ENCODE measurements at regions not wholly inside any gene's neighbourhood (a gene's known extent, or its start where the extent isn't known, plus 50 kb on each side); places are given as distances from the start of the nearest gene placed in this dataset.
A peak's percentile ranks its signal among the peaks of the same experiment; 100 is the strongest.

GRCh38 chr13:70932511-70932910, 824.3 kb upstream of the KLHL1 start:
- Histone ChIP-seq H3K36me3 (no peaks in the 10 kb centered on the region), H3K4me3 (no peak overlapping the region), H3K27me3 (no peaks in the 10 kb centered on the region), H3K4me1 (no peaks in the 10 kb centered on the region), H3K9me3 (replicated peaks) (no peaks in the 10 kb centered on the region), H3K27ac (no peak overlapping the region)
- no peak for DNase-seq

DNA sequence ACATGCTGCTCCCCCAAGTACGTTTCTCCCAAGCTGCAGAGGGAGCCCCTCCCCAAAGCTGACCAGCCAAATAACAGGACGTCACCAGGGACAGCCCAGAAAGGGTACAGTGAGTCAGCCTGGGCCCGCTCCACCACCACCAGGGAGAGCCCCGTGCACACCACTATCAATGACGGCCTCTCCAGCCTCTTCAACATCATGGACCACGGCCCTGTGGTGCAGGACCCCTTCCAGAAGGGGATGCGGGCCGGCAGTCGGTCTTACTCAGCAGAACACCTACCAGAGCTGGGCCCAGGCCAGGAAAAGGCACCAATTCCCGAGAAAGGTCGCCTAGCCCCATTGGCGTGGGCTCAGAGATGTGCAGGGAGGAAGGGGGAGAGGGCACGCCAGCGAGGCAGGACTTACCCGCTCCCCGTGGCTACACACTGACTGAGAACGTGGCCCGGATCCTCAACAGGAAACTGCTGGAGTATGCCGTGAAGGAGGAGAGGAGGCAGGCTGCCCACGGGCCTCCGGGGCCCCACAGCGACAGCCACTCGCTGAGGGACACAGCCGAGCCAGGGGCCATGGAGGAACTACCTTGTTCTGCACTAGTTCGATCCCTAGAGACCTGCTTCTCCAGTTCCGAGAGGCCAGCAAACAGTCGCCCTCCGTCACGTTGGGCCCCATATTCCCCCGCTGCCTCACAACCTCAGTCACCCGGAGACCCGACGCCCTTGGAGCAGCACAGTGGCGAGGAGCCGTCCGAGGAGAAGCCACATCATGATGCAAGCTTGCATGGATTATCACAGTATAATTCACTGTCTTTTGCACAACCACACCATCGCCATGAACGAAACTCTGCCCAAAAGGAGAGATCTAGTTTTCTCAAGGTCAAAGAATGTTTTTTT, 815.9 kb upstream of the KLHL1 start:
- no peaks in the 10 kb centered on the region for H3K9me3 ChIP-seq (replicated peaks)
- no peaks in the 10 kb centered on the region for H3K36me3 ChIP-seq
- DNase-seq = no peak
- H3K27ac ChIP-seq = no peak overlapping the region
- no peaks in the 10 kb centered on the region for H3K4me1 ChIP-seq
- H3K27me3 ChIP-seq = no peaks in the 10 kb centered on the region
- H3K4me3 ChIP-seq = no peak overlapping the region

DNA sequence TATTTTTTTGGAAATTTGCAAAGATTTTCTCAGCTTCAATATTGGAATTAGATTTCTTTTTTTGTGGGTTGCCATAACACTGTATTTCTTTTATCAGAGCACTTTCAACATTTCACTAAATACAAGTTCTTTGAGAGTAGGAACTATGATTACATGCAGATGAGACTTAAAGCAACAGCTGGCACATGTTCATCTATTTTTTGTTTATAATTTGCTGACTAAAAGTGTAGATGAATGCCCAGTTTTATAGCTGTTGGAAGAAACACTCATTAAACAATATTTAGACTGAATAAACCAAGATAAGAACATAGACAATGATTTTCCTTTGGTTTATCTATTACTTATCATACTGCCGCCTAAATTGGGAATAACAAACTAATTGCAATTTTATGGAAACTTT, 803.0 kb upstream of the KLHL1 start:
- Histone ChIP-seq H3K4me1 (no peaks in the 10 kb centered on the region), H3K27me3 (no peaks in the 10 kb centered on the region), H3K9me3 (replicated peaks) (no peaks in the 10 kb centered on the region), H3K36me3 (no peaks in the 10 kb centered on the region), H3K27ac (no peak overlapping the region), H3K4me3 (no peak overlapping the region)
- DNase-seq = no peak

GRCh38 chr13:70908795-70909194, 800.5 kb upstream of the KLHL1 start:
- H3K27ac ChIP-seq = no peak overlapping the region
- no peaks in the 10 kb centered on the region for H3K36me3 ChIP-seq
- no peak for DNase-seq

DNA sequence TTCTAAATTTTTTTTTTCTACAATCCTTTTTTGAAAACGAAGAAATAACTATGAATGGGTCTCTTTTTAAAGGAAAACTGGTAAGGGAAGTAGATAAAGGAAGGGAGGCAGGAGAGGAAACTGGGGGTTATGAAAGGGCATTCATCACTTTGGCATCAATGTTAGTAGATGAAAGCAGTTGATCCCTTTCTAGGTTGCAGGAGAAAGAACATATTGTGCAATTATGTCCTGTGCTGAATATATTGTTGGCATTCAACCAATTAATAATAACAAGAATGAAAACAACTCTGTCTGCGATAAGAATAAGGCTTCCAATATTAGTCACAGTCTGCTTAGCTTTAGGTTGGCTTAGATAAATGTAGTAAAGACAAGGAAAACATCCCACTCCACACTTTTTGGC, 796.8 kb upstream of the KLHL1 start:
- Histone ChIP-seq H3K4me3 (no peak overlapping the region), H3K4me1 (no peaks in the 10 kb centered on the region), H3K27ac (no peak overlapping the region), H3K36me3 (no peaks in the 10 kb centered on the region), H3K27me3 (no peaks in the 10 kb centered on the region), H3K9me3 (replicated peaks) (no peaks in the 10 kb centered on the region; the same call in 1 of the 2 replicates)
- peak in 1 of 2 experiments; percentile 28 for DNase-seq

More at GRCh38 chr13:70908795-70909194, 800.5 kb upstream of the KLHL1 start:
- Histone ChIP-seq H3K4me3 (no peak overlapping the region), H3K27me3 (no peaks in the 10 kb centered on the region), H3K4me1 (no peaks in the 10 kb centered on the region), H3K9me3 (replicated peaks) (no peaks in the 10 kb centered on the region)

GRCh38 chr13:70896136-70896535, 787.9 kb upstream of the KLHL1 start:
- Histone ChIP-seq H3K4me3 (no peak overlapping the region), H3K27me3 (no peaks in the 10 kb centered on the region)

DNA sequence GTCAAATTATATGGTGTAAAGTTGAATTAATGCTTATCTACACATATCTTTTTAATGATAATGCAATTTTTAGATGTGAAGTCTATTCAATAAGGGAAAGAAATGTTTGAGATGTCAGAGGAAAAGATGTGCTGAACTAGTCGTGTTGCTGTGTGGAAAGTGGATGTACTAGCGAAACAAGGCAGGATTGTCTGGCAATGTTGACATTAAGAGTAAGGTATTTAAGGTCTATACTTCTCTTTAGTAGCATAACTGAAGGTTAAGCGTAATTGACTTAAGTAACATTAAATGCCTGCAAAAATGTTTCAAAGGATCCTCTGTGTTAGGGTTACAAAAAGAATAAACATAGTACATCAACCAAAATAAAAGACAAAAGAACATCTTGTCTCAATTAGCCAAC, 787.3 kb upstream of the KLHL1 start:
- no peak overlapping the region for H3K27ac ChIP-seq
- no peak overlapping the region for H3K4me3 ChIP-seq
- no peaks in the 10 kb centered on the region for H3K36me3 ChIP-seq
- no peaks in the 10 kb centered on the region for H3K4me1 ChIP-seq
- no peak for DNase-seq
- H3K27me3 ChIP-seq = no peaks in the 10 kb centered on the region
- no peaks in the 10 kb centered on the region for H3K9me3 ChIP-seq (replicated peaks)

More at GRCh38 chr13:70896136-70896535, 787.9 kb upstream of the KLHL1 start:
- H3K27ac ChIP-seq = no peak overlapping the region
- no peaks in the 10 kb centered on the region for H3K36me3 ChIP-seq
- no peaks in the 10 kb centered on the region for H3K9me3 ChIP-seq (replicated peaks)
- no peaks in the 10 kb centered on the region for H3K4me1 ChIP-seq
- DNase-seq = no peak

DNA sequence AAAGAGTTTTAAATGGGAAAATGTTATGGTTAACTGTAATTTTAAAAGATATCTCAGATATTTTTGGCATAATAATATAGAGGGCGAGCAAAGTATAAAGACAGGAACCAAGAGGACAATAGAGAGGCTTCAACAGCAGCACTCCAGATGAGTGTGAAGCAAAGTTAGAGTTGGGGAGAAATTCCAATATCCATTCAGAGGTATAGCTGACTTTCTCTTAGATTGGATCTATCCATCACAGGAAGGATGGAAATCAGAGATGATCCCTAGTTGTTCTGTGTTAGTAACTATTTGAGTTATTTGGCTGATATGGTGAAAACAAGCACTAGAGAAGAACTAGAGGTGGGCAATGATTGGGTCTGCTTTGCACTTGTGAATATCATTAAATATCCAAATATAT, 786.0 kb upstream of the KLHL1 start:
- H3K9me3 ChIP-seq (replicated peaks) = no peaks in the 10 kb centered on the region
- H3K4me1 ChIP-seq = no peaks in the 10 kb centered on the region
- no peak overlapping the region for H3K4me3 ChIP-seq
- H3K27me3 ChIP-seq = no peaks in the 10 kb centered on the region
- no peak for DNase-seq
- H3K27ac ChIP-seq = no peak overlapping the region
- H3K36me3 ChIP-seq = no peaks in the 10 kb centered on the region

DNA sequence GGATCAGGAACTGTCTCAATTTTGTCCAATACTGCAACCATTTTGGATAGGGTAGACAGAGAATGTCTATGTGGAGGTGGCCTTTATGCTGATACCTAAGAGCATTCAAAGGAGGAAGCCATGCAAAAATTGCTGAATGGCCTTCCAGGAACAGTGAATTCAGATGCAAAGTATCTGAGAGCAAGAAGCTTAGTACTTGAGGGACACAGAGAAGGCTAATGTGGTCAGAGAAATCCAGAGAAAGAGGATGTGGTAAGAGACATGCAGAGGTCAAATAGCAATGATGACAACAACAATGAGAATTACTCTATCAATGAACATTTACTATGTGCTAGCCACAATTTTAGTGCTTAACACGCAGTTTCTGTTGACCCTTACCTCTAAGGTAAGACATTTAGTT, 785.6 kb upstream of the KLHL1 start:
- no peaks in the 10 kb centered on the region for H3K27me3 ChIP-seq
- no peaks in the 10 kb centered on the region for H3K9me3 ChIP-seq (replicated peaks)
- H3K4me1 ChIP-seq = no peaks in the 10 kb centered on the region
- H3K27ac ChIP-seq = no peak overlapping the region
- H3K4me3 ChIP-seq = no peak overlapping the region
- peak in 1 of 2 experiments; percentile 8 for DNase-seq
- H3K36me3 ChIP-seq = no peaks in the 10 kb centered on the region

- no peak overlapping the region for H3K27ac ChIP-seq
- DNase-seq = no peak
- H3K4me3 ChIP-seq = no peak overlapping the region
- no peaks in the 10 kb centered on the region for H3K4me1 ChIP-seq
- peaks cover 1% of the 10 kb centered on the region; the same call in 1 of the 2 replicates for H3K9me3 ChIP-seq (replicated peaks)
- no peaks in the 10 kb centered on the region for H3K27me3 ChIP-seq
- H3K36me3 ChIP-seq = no peaks in the 10 kb centered on the region
Measured at GRCh38 chr13:70890289-70890688, 782.0 kb upstream of the KLHL1 start.

DNA sequence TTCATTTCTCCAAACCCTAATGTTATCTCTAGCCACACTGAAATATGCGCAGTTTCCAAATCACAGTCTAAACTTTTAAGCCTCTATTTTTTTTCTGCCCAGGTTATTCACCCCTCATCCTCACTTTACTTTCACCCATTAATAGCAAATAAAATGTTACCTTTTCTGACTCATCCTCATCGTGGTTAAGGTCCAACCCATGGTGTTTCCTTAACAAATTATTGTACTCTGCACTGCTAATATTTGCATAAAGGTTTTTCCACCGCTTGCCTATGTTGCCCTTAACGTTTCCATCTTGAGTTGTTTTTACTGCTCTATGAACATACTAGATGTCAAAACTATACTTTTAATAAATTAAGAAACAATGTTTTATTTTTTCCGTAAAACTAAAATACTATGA, 780.9 kb upstream of the KLHL1 start:
- Histone ChIP-seq H3K27me3 (no peaks in the 10 kb centered on the region), H3K36me3 (no peaks in the 10 kb centered on the region), H3K27ac (no peak overlapping the region), H3K4me3 (no peak overlapping the region), H3K4me1 (no peaks in the 10 kb centered on the region), H3K9me3 (replicated peaks) (peaks cover 3% of the 10 kb centered on the region)
- DNase-seq = no peak

- Histone ChIP-seq H3K9me3 (replicated peaks) (peaks cover 3% of the 10 kb centered on the region), H3K27me3 (no peaks in the 10 kb centered on the region), H3K27ac (no peak overlapping the region), H3K4me1 (no peaks in the 10 kb centered on the region), H3K4me3 (no peak overlapping the region), H3K36me3 (no peaks in the 10 kb centered on the region)
- no peak for DNase-seq
Measured at GRCh38 chr13:70884196-70884595, 775.9 kb upstream of the KLHL1 start.

DNA sequence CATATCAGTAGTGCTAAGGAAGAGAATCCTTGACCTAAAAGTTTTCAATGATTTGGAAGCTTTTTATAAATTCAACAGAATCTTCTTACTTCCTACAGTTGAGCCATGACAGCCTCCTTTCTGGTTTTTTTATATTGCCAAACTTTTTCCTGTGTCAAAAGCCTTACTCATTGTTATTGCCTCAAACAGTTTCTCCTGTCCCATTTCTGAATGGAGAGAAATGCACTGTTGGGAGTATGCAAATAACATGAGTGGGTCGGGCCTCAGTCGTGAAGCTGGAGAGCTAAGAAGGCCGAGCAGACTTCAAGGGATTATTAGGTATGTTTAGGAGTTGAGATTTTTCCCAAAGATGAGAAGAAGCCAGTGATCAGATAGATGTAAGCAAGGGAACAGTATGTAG, 766.4 kb upstream of the KLHL1 start:
- DNase-seq = no peak
- Histone ChIP-seq H3K36me3 (no peaks in the 10 kb centered on the region), H3K4me1 (no peaks in the 10 kb centered on the region), H3K27me3 (no peaks in the 10 kb centered on the region), H3K27ac (no peak overlapping the region), H3K4me3 (no peak overlapping the region), H3K9me3 (replicated peaks) (no peaks in the 10 kb centered on the region)

DNA sequence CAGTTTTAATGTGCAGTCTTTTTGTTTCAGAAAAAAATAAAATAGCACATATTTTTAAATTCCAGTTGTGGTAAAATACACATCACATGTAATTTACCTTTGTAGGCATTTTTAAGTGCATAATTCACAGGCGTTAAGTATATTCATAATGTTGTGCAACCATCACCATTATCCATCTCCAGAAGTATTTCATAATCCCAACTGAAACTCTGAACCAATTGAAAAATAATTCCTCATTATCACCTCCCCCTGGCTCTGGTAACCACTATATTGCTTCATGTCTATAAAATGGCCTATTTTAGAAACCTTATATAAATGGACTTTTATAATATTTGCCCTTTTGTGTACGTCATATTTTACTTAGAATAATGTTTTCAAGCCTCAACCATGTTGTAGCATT, 756.5 kb upstream of the KLHL1 start:
- no peak overlapping the region for H3K27ac ChIP-seq
- DNase-seq = no peak
- no peaks in the 10 kb centered on the region; the same call in 1 of the 2 replicates for H3K4me1 ChIP-seq
- no peaks in the 10 kb centered on the region for H3K27me3 ChIP-seq
- no peaks in the 10 kb centered on the region for H3K36me3 ChIP-seq
- no peak overlapping the region for H3K4me3 ChIP-seq
- no peaks in the 10 kb centered on the region; the same call in 1 of the 2 replicates for H3K9me3 ChIP-seq (replicated peaks)

GRCh38 chr13:70856711-70857110, 748.5 kb upstream of the KLHL1 start:
- Histone ChIP-seq H3K36me3 (no peaks in the 10 kb centered on the region), H3K27me3 (no peaks in the 10 kb centered on the region), H3K4me1 (peaks cover 2% of the 10 kb centered on the region), H3K27ac (no peak overlapping the region), H3K4me3 (no peak overlapping the region), H3K9me3 (replicated peaks) (no peaks in the 10 kb centered on the region)
- DNase-seq = no peak

DNA sequence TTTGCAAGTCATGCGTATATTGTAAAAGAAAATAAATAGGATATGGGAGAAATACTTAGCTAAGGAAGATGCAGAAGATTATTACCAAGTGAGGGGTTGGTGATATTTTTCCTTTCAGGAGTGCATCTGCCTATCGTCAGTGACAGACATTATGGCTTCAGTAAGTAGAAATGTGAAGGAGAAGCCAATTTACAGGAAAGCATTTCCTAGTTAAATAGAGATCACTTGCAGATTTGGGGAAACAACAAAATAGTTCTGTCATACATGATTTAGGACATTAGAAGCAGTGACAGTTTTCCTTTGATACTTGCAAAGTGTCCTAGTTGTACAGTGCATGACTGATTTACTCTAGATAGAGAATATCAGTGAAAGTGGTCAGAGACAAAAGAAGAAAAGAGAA, 747.8 kb upstream of the KLHL1 start:
- H3K36me3 ChIP-seq = no peaks in the 10 kb centered on the region
- H3K4me1 ChIP-seq = peaks cover 9% of the 10 kb centered on the region
- H3K27ac ChIP-seq = no peak overlapping the region
- no peaks in the 10 kb centered on the region for H3K27me3 ChIP-seq
- no peak for DNase-seq
- H3K4me3 ChIP-seq = no peak overlapping the region
- H3K9me3 ChIP-seq (replicated peaks) = no peaks in the 10 kb centered on the region
